MCF 10A (cell line): ENCODE measurements at regions not wholly inside any gene's neighbourhood (a gene's known extent, or its start where the extent isn't known, plus 50 kb on each side); places are given as distances from the start of the nearest gene placed in this dataset.

Source experiments
- BruUV-seq: library from RNA; stranded (reverse); fragments of 400-500 nt; replicated peaks from 2 replicates; lab custom pipeline; 2021; lab: Mats Ljungman, UMichigan
- CTCF ChIA-PET: fragments of 300-600 bp; sonication (Branson Sonifier 250); formaldehyde crosslinking; extraction: SDS; loops from one replicate; lab custom pipeline; 2021; ENCODE audit warnings: antibody characterized with exemption, inconsistent platforms; lab: Yijun Ruan, JAX
- POLR2A ChIA-PET: fragments of 300-600, 350-650 bp; sonication (Branson Sonifier 250); formaldehyde crosslinking; extraction: SDS; loops from one replicate; lab custom pipeline; 2020; ENCODE audit warnings: antibody characterized with exemption, inconsistent platforms; lab: Yijun Ruan, JAX
- DNase-seq: peaks from one replicate; pipeline ENCODE4 v3.0.0-alpha.2; 2018; ENCODE audit not compliant: unreplicated experiment
- H3K27ac Mint-ChIP-seq: one replicate; pipeline ENCODE4 v1.8.0; 2022; ENCODE audit warnings: mild to moderate bottlenecking, low read depth, mixed read lengths; ENCODE audit not compliant: unreplicated experiment
- H3K27me3 Mint-ChIP-seq: one replicate; pipeline ENCODE4 v1.8.0; 2022; ENCODE audit warnings: mixed read lengths; ENCODE audit not compliant: insufficient read depth, unreplicated experiment
- H3K36me3 Mint-ChIP-seq: one replicate; pipeline ENCODE4 v1.8.0; 2022; ENCODE audit warnings: mild to moderate bottlenecking, moderate library complexity, mixed read lengths; ENCODE audit not compliant: insufficient read depth, unreplicated experiment
- H3K4me1 Mint-ChIP-seq: one replicate; pipeline ENCODE4 v1.8.0; 2022; ENCODE audit warnings: mixed read lengths; ENCODE audit not compliant: insufficient read depth, unreplicated experiment
- H3K4me3 Mint-ChIP-seq: one replicate; pipeline ENCODE4 v1.8.0; 2022; ENCODE audit warnings: mild to moderate bottlenecking, moderate library complexity, mixed read lengths; ENCODE audit not compliant: unreplicated experiment
- H3K9me3 Mint-ChIP-seq: one replicate; pipeline ENCODE4 v1.8.0; 2022; ENCODE audit warnings: mixed read lengths; ENCODE audit not compliant: unreplicated experiment
- intact Hi-C: fragments of 100-400 bp; cut with micrococcal nuclease; formaldehyde crosslinking; loops from 2 replicates; pipeline ENCODE4 v1.14.1; 2022
- TF ChIP-seq, protein P1 (sequence below): fragments of 200-600 bp; IDR thresholded peaks from one replicate; pipeline ENCODE4 v1.8.0; 2022; ENCODE audit warnings: antibody characterized with exemption, mild to moderate bottlenecking; ENCODE audit not compliant: unreplicated experiment

DNA sequence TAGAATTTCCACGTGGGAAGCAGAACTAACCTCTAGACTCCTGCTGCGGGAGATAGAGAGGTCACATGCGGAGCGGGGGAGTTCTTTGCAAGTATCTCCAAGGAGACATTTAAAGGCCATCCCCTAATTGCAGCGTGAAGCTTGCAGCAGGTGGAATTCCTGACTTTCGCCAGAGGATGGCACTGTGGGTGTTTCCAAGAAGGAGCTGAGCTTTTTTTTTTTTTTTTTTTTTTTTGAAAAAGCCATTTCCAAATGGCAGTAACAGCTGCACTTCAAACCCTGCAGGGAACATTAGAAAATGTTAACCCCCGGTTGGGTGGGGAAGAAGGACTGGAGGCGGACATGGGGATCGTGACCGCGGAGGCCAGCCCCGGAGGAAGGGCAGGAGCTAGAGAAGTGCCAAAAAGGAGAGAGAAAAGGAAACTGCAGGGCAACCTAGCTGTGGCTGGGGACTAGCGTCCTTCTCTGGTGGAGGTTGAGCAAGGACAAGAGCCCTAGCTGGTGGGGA is 487.7 kb downstream of the TYW1 start:
- Mint-ChIP-seq H3K9me3 (peaks cover 6% of the 10 kb centered on the region), H3K4me3 (no peak overlapping the region), H3K27me3 (no peaks in the 10 kb centered on the region), H3K27ac (no peak overlapping the region), H3K4me1 (no peaks in the 10 kb centered on the region), H3K36me3 (no peaks in the 10 kb centered on the region)
- peak; percentile 38 for DNase-seq
- intact Hi-C loops, result no loop called here
- TF ChIP-seq, protein P1, sequence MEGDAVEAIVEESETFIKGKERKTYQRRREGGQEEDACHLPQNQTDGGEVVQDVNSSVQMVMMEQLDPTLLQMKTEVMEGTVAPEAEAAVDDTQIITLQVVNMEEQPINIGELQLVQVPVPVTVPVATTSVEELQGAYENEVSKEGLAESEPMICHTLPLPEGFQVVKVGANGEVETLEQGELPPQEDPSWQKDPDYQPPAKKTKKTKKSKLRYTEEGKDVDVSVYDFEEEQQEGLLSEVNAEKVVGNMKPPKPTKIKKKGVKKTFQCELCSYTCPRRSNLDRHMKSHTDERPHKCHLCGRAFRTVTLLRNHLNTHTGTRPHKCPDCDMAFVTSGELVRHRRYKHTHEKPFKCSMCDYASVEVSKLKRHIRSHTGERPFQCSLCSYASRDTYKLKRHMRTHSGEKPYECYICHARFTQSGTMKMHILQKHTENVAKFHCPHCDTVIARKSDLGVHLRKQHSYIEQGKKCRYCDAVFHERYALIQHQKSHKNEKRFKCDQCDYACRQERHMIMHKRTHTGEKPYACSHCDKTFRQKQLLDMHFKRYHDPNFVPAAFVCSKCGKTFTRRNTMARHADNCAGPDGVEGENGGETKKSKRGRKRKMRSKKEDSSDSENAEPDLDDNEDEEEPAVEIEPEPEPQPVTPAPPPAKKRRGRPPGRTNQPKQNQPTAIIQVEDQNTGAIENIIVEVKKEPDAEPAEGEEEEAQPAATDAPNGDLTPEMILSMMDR, result peak; percentile 44
- BruUV-seq, result no TSS peak
- ChIA-PET POLR2A (interaction anchor here (0.7 kb wide), 1 partner anchor 113 kb away, joined by 3 read pairs; no protein-coding TSS in a partner anchor), CTCF (interaction anchor here (0.6 to 2.5 kb wide), 15 partner anchors 8 to 1964 kb away, joined by 3 to 7 read pairs (median 3); no protein-coding TSS in a partner anchor)

DNA sequence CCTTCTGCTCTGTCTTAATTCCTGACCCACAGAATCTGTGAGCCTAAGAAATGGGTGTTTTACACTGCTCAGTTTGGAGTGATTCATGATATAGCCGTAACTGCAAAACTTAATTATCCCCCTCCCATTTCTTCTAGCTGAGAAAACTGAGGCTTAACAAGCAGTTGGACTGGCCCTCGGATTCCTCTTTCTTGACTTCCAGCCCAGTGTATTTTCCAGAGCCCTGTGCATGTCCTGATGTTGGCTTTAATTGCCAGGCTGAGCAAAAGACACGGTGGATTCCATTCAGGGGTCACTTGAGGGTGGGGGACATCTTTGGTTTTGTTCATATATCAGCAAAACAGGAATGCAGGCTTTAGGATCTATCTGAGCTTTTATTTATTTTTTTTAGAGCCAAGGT is 489.8 kb downstream of the TYW1 start:
- no peak overlapping the region for H3K4me3 Mint-ChIP-seq
- TF ChIP-seq, protein P1, result no peak
- DNase-seq, result no peak
- ChIA-PET POLR2A (no interaction called here), CTCF (interaction anchor here (0.7 kb wide), 1 partner anchor 41 kb away, joined by 3 read pairs; no protein-coding TSS in a partner anchor)
- H3K27me3 Mint-ChIP-seq, result no peaks in the 10 kb centered on the region
- no peaks in the 10 kb centered on the region for H3K4me1 Mint-ChIP-seq
- intact Hi-C loops, result no loop called here
- H3K9me3 Mint-ChIP-seq, result peaks cover 9% of the 10 kb centered on the region
- no peaks in the 10 kb centered on the region for H3K36me3 Mint-ChIP-seq
- no peak overlapping the region for H3K27ac Mint-ChIP-seq
- no TSS peak for BruUV-seq

DNA sequence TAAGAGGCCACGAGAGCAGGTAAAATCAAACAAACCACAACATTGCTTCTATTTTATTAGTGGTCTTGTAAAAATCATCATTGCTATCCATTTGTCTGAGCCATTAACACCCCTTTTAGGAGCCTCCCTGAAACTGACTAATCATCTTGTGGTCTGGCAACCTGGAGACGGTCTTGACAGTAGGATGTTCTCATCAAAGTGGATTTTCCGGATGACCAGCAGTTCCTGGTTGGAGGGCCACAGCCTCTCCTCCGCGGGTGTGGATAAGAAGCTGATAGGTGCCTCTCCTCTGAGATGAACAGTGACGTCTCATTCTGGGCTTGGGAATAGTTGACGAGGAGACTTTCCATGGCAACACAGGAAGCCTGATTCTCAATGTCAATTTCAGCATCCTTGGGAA is 490.7 kb downstream of the TYW1 start:
- TF ChIP-seq, protein P1, result no peak
- no TSS peak for BruUV-seq
- Mint-ChIP-seq H3K4me1 (no peaks in the 10 kb centered on the region), H3K27ac (no peak overlapping the region), H3K9me3 (peaks cover 13% of the 10 kb centered on the region), H3K4me3 (no peak overlapping the region), H3K27me3 (no peaks in the 10 kb centered on the region), H3K36me3 (no peaks in the 10 kb centered on the region)
- DNase-seq, result no peak
- CTCF ChIA-PET, result no interaction called here
- intact Hi-C loops, result no loop called here
- POLR2A ChIA-PET, result interaction anchor here (0.5 kb wide), 1 partner anchor 1761 kb away, joined by 3 read pairs; no protein-coding TSS in a partner anchor

DNA sequence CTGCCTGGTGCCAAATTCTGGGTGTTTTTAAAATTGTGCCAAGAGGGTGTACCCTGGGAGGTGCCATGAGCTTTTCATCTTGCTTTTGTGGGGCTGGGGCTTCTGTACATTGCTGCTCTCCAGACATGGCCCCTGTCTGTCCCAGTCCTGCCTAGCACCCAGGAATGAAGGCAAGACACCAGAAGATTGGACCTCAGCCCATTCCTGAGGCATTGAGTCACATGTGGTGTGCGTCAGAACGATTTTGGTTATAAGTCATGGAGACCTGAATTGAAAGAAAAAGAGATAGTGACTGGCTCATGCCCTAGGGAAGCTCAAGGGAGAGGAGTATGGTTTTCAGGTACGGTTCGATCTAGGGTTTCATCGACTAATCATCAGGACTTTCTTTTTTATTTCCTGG is 493.2 kb downstream of the TYW1 start:
- Mint-ChIP-seq H3K27ac (no peak overlapping the region), H3K4me3 (no peak overlapping the region), H3K9me3 (peaks cover 28% of the 10 kb centered on the region), H3K4me1 (no peaks in the 10 kb centered on the region), H3K27me3 (no peaks in the 10 kb centered on the region), H3K36me3 (no peaks in the 10 kb centered on the region)
- TF ChIP-seq, protein P1, result no peak
- ChIA-PET CTCF (interaction anchor here (0.6 kb wide), 1 partner anchor 112 kb away, joined by 3 read pairs; no protein-coding TSS in a partner anchor), POLR2A (no interaction called here)
- DNase-seq, result no peak
- no TSS peak for BruUV-seq
- intact Hi-C loops, result no loop called here
